NCI-H774 (cell line): ENCODE measurements at regions not wholly inside any gene's neighbourhood (a gene's known extent, or its start where the extent isn't known, plus 50 kb on each side); places are given as distances from the start of the nearest gene placed in this dataset.

ENCODE experiments used
- DNase-seq: peaks from one replicate; lab custom pipeline; 2025; lab: John Stamatoyannopoulos, UW

- DNase-seq = no peak
Measured at GRCh38 chr18:5640939-5641338, 97.1 kb upstream of the EPB41L3 start.

- DNase-seq = no peak
Measured at GRCh38 chr18:5639131-5639530, 95.3 kb upstream of the EPB41L3 start.

GRCh38 chr18:5632041-5632440 lies 88.2 kb upstream of the EPB41L3 start:
- DNase-seq = no peak

- DNase-seq = no peak
Measured at GRCh38 chr18:5630900-5631413, 87.2 kb upstream of the EPB41L3 start.

GRCh38 chr18:5630057-5630899 lies 86.5 kb upstream of the EPB41L3 start:
- DNase-seq = no peak

GRCh38 chr18:5628512-5629255 lies 84.9 kb upstream of the EPB41L3 start:
- no peak for DNase-seq

- no peak for DNase-seq
Measured at GRCh38 chr18:5627776-5628511, 84.1 kb upstream of the EPB41L3 start.

GRCh38 chr18:5626130-5626880 lies 82.5 kb upstream of the EPB41L3 start:
- no peak for DNase-seq

GRCh38 chr18:5625076-5625475 lies 81.3 kb upstream of the EPB41L3 start:
- DNase-seq = no peak

GRCh38 chr18:5622905-5623304 lies 79.1 kb upstream of the EPB41L3 start:
- no peak for DNase-seq

- no peak for DNase-seq
Measured at GRCh38 chr18:5620289-5620688, 76.5 kb upstream of the EPB41L3 start.

GRCh38 chr18:5619376-5619775 lies 75.6 kb upstream of the EPB41L3 start:
- DNase-seq = no peak

GRCh38 chr18:5618047-5618688 lies 74.4 kb upstream of the EPB41L3 start:
- DNase-seq = no peak

GRCh38 chr18:5611221-5611620 lies 67.4 kb upstream of the EPB41L3 start:
- no peak for DNase-seq

GRCh38 chr18:5608846-5609245 lies 65.0 kb upstream of the EPB41L3 start:
- DNase-seq = no peak

GRCh38 chr18:5606951-5607350 lies 63.2 kb upstream of the EPB41L3 start:
- DNase-seq = no peak

GRCh38 chr18:5604778-5605177 lies 61.0 kb upstream of the EPB41L3 start:
- no peak for DNase-seq

GRCh38 chr18:5603153-5603552 lies 59.4 kb upstream of the EPB41L3 start:
- no peak for DNase-seq

GRCh38 chr18:5601188-5601624 lies 57.4 kb upstream of the EPB41L3 start:
- DNase-seq = no peak

- DNase-seq = peak; percentile 8
Measured at GRCh38 chr18:5600378-5601071, 56.7 kb upstream of the EPB41L3 start.

GRCh38 chr18:5596585-5596984 lies 52.8 kb upstream of the EPB41L3 start:
- DNase-seq = no peak
